ENCODE measurements at regions not wholly inside any gene's neighbourhood (a gene's known extent, or its start where the extent isn't known, plus 50 kb on each side); places are given as distances from the start of the nearest gene placed in this dataset.
"Not testable (repeated sequence)": the region's sequence is repeated elsewhere in the genome, so short reads cannot be mapped to it uniquely, and the experiment has no call there.

DNA sequence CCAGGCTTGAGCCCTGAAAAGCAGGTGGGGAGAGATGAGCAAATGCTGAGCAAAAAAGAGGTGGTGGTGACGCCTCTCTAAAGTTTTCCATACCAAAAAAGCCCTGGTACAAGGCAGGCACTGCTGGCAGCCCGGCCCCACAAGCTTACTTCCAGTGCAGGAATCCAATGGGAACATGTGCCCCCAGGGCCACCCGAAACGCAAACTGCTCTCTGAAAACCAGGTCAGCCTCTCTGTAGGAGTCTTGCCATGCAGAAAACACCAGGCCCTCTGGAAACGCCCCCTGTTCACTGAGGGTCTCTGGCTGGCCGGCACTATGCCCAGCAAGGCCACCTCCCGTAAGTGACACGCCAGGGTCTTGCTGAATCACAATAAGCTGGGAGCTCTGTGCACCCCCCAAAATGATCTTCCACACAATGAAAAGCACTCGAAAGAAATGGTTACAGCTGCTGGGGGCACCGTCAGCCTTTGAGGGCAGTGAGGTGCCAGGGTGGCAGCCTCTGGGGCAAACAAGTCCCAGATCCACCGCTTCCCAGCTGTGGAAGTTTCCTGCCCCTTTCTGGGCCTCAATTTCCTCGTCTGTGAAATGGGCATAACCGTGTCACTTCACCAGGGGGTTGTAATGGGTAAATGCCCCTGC, 170.5 kb downstream of the TOMM20 start:
- no peak for DNase-seq

DNA sequence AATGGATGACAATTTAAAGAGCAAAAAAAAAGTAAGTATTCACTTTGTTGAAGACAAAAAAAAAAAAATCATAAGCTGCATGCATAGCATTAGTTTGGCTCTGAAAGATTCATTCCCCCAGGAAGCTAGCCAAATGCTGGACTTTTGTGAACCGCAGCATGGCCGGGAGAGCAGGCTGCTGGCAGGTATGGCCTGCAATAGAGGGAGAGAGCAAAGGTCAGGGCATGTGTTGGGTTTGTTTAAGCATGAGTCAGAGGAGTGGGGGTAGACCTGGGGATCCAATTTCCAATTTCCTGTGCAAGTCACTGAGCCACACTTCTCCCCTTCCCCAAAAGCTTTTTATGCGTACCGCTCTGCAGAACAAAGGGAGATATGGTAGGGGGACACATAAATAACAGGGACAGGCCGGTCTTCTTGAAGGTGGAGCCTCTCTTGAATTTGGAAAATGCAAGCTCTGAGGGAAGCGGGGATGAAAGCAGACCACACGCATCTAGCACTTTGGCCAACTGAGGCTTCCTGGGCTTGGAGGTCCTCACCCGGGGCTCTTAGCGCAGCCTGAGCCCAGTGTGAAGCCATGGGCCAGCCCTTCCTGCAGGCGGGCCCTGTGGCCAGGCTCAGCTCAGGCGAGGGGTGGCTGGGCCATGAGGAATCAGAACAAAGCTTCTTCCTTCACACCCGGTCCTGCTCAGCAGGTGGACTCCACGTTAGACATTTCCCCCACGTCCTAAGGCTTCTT, 171.1 kb downstream of the TOMM20 start:
- no peak for DNase-seq

DNA sequence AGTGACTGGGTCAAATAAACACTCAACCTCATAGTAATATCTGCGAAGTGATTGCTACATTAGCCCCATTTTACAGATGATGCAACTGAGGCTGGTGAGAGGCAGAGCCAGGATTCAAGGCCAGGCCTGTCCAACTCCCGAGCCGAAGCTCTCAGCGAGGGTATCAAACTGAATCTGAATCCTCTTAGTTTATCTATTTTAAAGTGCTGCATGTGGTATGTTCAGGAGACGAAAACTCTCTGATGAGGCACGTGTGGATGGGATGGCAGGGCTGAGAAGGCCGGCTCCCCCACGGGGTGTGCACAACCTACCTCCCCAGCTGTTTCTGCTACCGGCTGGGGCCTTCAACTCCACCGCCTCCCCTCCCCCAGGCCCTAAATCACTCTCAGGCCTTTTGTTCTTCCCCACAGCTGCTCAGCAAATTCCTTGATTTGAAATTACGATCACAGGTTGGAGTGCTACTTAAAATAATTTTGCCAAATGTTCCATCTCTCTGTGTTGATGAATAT, 171.8 kb downstream of the TOMM20 start:
- no peak for DNase-seq

DNA sequence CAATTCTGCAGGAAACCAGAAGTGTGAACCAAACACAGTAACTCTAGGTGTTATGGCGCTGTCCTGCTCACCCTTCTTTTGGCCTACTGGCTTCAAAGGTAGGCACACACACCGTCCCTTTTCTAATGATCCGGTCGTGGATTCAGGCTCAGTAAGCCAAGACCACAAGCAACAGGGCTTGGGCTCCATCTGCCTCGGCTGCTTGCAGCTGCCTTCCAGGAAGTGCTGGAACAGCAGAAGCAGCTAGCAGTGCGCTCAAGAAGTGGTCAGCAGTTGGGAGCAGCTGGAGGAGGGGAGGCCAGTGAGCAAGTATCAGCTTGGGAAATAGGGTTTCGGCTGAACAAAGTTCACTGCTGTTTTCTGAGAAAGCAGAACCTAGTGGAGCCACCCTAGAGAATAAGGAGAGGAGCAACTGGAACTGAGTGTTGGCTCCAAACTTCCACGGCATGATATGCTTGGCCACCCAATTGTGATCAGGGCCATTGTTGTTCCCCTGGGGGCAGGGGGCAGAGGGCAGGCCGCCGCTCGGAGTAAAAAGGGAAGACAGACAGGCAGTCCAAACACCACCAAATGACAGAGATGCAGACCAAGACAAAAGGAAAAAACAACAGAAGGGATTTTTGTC, 173.4 kb downstream of the TOMM20 start:
- DNase-seq: peak; percentile 91 to 97 (median 94)

DNA sequence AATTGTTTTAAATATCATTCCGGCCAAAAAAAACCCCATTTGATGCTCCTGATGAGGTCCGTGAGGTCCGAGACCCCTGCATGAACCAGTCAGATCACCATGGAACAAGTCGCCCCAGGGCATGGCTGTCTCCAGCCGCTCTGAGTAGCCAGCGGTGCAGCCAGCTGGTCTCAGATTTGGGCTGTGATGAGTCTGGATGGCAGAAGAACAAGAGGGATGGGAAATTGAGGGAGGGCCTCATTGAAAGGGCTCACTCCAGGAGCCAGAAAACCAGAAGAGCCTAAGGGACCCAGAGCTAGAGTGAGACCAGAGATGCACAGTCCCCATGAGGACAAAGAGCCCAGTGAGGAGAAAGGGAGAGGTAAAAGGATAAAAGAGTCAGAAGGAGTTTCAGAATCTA, 174.0 kb downstream of the TOMM20 start:
- DNase-seq: no peak

DNA sequence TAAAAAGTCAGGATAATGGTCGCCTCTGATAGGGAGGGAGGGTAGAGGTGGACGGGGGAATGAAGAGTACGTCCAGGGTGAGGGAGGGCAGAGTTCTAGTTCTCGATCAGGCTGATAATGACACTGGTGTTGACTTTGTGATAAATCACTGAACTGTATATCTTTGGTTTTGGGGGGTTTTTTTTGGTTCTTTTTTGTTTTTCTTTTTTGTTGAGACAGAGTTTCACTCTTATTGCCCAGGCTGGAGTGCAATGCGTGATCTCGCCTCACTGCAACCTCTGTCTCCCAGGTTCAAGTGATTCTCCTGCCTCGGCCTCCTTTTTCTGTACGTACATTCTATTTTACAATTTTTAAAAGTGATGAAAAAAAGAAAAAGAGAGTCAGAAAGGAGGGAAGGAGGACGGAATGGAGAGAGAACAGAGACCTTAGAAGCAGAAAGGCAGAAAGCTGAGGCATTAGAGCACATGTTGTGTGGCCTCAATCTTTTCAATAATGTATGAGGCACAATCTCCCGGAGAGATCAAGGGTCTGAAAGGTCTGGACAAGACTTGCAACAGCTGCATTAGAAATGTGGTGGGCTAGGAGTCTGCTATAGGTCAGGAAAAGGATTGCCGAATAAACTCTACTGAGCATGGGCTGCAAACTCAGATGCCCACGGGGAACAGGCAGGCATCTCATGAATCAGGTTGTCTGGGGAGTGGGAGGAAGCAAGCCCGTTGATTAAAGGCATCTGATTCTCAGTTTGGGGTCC, 174.8 kb downstream of the TOMM20 start:
- no peak for DNase-seq

DNA sequence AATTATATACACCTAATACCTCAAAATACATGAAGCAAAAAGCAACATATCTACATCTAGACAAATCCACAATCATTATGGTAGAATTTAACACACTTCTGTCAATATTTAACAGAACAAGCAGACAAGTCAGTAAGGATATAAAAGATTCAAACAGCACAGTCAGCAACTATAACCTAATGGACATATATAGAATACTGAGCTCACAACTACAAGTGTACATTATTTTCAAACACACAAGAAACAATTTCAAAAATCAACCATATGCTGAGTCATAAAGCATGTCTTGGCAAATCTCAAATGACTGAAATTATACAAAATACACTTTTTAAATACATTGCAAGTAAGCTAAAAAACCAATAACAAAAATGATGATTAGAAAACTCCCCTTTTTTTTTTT, 178.0 kb downstream of the TOMM20 start:
- no peak for DNase-seq

DNA sequence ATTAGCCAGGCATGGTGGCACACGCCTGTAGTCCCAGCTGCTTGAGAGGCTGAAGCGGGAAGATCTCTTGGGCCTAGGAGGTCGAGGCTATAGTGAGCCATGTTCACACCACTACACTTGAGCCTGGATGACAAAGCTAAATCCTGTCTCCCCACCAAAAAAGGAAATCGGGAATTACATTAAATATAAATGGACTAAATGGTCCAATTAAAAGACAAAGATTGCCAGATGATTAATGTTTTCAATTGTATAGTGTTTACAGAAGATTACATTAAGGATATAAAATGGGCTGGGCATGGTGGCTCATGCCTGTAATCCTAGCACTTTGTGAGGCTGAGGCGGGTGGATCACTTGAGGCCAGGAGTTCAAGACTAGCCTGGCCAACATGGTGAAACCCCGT, 179.1 kb downstream of the TOMM20 start:
- DNase-seq: not testable (repeated sequence)

DNA sequence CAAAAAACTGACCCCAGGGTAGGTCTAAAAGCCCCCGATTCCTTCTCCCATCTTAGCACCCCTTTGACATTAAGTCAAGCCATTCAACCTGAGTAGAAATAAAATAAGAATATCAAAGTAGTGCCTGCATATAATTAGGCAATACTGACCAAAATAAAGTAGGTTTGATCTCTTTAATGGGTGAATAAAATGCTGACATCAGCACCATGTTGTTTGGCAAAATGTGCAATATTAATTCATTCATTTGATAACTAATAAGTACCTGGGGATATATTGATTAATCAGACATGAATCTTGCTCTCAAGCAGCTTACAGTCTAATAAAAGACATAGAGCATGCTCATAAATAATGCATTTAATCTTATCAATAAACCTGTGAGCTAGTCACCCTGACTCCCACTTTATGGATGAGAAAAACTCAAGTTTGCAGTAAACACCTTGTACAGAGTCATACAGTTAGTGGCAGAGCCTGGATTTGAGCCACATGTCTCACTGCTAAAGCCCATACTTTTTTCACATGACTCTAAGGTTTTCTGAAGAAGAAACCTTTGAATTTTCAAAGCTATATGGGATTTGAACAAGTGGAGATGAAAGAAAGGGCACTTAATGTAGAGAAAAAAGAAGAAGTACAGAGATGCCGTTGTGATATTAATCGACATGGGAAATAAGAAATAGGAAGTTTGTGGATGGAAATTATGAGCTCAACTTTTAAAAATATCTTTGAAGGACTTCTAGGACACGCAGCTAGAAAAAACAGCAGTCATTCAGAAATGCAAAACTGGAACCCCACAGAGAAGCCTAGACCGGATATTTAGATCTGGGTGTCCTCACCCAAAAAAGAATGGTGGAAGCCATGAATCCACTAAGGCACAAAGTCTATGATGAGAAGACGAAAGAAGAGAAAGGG, 183.9 kb downstream of the TOMM20 start:
- peak; percentile 69 to 96 (median 84) for DNase-seq

DNA sequence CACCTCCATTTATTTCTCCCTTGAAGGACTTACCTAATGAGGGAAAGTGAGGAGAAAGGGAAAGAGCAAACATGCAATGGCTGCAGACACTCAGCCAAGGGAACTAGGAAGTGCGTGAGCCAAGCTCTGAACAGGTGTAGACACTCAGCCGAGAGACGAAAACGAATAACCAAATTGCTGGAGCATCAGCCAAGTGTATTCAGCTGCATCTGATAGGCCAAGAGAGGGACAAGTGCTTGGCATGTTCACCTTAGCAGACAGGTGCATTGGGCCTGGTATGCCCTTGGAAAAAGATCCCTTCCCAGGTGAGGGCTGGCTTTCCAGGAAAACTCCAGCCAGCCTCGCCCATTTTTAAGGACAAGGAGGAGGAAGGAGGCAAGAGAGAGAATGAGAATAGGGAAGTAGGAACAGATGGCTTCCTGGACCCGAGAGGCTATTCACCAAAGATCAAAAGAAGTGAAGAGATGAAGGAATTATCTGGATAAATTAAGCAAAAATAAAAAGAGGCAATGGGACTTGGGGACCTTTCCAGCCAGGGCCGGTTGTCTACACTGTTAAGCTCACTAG, 184.7 kb downstream of the TOMM20 start:
- peak in 1 of 4 experiments; percentile 39 for DNase-seq

DNA sequence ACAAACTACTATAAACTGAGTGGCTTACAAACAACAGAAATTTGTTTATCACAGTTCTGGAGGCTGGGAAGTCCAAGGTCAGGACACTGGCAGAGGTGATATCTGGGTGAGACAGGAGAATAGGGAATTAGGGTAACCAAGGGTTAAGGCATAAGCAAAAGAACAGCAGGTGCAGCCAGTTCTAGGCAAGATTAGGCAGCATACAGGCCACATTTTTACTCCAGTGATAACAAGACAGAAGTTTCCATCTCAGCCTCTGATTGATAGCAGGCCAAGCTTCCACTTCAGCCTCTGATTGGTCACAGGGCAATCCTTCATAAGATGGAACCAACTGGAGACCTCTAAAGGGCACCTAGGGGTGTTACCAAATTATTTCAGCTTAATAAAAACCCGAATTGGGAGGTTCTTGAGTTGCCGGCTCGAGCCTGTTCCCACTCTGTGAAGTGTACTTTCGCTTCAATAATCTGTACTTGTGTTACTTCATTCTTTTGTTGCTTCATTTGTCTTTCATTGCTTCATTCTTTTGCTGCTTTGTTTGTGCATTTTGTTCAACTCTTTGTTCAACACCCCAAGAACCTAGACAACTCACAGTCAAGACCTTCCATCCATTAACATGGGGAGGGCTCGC, 185.6 kb downstream of the TOMM20 start:
- peak in 1 of 4 experiments; percentile 47 for DNase-seq

DNA sequence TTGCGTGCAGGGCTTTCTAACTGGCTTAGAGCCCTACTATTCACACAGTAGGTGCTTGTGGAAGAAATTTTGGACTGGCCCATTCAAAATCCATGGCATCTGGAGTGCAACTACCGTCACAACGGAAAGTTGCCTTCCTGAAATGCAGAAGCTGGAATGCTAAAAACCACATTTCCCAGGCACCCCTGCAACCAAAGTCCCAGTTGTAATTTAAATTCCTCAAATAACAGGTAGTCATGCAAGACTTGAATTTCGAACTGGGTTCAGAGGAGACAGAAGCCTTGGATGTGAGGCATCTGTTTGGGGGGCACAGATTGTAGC, 186.7 kb downstream of the TOMM20 start:
- peak in 3 of 4 experiments; percentile 34 to 47 (median 42) for DNase-seq

DNA sequence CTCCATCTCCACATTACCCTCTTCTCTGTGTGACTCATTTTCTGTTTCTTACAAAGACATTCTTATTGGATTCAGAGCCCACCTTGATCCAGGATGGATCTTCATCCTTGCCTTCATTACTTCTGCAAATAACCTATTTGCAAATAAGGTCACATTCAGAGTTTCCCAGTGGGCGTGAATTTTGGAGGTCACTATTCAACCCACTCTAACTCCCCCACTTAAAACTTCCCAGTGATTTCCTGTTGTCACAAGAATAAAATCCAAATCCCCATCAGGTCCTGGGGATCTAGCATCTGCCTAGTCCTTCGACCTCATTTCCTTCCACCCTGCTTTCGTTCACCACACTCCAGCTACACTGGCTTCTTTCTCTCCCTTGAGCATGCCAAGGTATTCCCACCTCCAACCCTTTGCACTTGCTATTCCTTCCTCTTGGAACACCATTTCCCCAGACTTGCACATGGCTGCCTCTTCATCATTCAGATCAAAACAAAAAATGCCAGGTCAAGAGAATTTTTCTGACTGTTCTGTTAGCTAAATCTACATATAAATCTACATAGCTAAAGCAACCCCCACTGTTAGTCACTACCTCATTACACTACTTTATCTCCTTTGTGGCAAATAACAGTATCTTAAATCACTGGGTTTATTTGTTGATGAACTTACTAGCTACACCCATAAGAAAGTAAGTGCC, 187.2 kb downstream of the TOMM20 start:
- DNase-seq: no peak

DNA sequence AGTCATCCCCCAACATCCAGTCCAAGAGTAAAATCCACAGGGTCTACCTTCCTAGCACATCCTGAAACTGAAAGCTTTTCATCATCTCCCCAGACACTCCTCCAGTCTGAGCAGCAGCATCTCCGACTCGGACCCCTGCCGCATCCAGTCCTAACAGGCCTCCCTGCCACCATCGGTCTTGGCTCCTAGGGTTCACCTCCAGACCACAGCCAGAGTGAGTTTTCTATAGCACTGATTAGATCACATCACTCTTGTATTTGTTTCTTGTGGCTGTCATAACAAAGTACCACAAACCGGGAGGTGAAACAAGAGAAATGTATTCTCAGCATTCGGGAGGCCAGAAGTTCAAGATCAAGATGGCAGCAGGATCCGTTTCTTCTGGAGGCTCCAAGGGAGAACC, 187.8 kb downstream of the TOMM20 start:
- no peak for DNase-seq

DNA sequence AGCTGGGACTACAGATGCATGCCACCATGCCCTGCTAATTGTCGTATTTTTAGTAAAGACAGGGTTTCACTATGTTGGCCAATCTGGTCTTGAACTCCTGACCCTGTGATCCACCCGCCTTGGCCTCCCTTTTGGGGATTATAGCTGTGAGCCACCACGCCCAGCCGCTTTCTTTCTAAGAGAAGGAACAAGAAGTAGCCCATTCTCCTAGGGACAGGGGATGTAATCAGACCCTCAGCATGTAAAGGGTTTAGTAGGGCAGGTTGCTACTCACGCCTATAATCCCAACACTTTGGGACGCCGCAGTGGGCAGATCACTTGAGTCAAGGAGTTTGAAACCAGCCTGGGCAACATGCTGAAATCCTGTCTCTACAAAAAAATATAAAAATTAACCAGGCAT, 189.7 kb downstream of the TOMM20 start:
- DNase-seq: no peak

DNA sequence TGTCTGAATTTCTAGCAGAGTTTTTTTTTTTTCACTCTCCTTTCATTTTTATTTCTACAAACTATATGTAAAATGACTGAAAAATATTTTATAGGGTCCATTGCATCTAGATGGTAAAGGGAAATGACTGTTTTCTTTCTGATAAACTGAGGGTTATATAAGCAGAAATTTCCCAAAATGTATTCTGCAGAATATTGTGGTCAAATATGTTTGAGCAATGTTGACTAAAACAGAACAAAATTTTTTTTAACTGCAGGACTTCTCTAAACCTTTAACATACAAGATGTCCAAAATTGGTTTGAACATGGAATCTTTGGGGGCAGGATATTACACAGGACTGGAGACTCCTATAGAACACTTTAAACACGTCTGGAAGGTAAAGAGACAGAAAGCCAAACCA, 190.5 kb downstream of the TOMM20 start:
- peak in 2 of 4 experiments; percentile 41 to 57 for DNase-seq

DNA sequence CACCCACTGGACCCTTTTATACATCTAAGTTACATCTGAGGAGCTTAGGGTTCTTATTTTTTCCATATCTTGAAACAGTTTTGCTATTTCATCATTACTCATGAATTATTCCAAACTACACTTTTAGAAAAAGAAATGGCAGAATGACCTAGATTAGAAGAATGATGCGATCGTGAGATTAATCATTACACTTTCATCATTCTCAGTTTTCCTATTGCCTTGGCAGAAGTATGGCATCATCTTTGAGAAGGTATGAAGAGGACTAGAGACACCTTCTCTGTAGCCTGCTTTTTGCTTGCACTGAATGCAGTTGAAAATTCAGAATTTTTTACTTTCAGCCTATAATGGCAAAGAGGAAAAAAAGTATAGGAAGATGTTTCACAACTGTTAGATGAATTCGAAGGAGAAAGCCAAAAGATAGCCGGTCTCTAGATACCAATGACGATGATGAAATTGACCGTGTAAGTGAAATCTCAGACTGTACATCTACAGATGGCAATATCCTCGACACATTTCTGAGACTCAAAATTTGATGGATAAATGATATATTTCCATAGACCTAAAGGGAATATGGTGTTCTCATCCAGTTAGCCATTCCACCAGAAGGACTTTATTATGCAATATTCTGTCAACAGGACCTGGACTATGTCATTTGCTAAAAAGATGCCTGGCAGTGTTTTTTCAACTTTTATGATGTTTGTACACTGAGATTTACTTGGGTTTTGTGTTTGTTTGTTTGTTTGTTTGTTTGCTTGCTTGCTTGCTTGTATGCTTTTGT, 191.8 kb downstream of the TOMM20 start:
- DNase-seq: no peak

DNA sequence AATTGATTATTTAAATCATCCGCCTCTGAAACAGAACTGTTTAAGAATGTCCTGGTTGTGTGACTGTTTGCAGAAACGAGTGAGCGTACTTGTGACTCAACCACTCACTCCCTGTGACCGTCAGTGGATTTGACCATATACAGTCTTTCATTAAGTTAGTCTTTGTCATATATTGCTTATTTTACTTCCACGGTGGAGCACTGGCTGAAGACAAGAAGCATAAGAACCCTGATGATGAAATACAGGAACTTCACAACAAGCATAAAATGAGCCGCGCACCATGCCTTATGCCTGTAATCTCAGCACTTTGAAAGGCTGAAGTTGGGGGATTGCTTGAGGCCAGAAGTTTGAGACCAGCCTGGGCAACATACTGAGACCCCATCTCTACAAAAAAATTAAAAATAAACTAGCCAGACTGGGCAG, 194.0 kb downstream of the TOMM20 start:
- DNase-seq: peak; percentile 81 to 98 (median 92)

DNA sequence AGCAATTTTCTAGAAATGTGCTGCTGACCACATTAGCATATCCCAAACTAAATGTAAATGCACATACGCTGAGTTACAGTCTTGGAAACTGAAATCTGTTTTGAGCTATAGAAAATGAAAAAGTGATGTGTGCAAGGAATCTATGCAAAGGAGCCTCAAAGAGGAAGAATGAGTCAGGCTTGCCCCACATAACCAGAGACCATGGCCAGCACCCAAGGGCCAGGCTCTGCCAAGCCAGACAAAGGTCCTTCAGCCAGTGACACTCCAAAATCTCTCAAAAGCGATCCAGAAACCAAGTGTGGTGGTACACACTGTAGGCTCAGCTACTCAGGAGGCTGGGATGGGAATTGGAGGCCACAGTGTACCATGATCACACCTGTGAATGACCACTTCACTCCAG, 195.2 kb downstream of the TOMM20 start:
- DNase-seq: peak; percentile 84 to 94 (median 90)

Measured in suppressor macrophage (primary cell).